ENCODE measurements at regions not wholly inside any gene's neighbourhood (a gene's known extent, or its start where the extent isn't known, plus 50 kb on each side); places are given as distances from the start of the nearest gene placed in this dataset.

- TF ChIP-seq ATF7 (IDR thresholded peaks at IDR 0.05) (no peak), ATF7 (CRISPR knock-in tag; IDR thresholded peaks at IDR 0.05) (no peak)
Measured at GRCh38 chr15:95715116-95715903, 615.2 kb upstream of the NR2F2 start (continued).

- Histone ChIP-seq H3K4me1 (ENCODE audit: insufficient read depth, low read length) (no peaks in the 10 kb centered on the region), H3K4me3 (replicated peaks in 1 of 3; ENCODE audit: insufficient read depth in 1 of 3, low read depth in 2 of 3, low read length in 3 of 3) (no peak overlapping the region), H3K27me3 (ENCODE audit: control insufficient read depth in 1 of 2, insufficient read depth in 2 of 2, low read length in 2 of 2) (no peaks in the 10 kb centered on the region), H3K9me3 (ENCODE audit: low read length) (peaks cover 50% of the 10 kb centered on the region), H3K36me3 (replicated peaks in 1 of 2; ENCODE audit: control insufficient read depth in 1 of 2, insufficient read depth in 2 of 2, low read length in 2 of 2) (no peaks in the 10 kb centered on the region), H3K9ac (ENCODE audit: insufficient read depth, low read depth, low read length) (no peak overlapping the region), H2AFZ (ENCODE audit: low read length) (no peak overlapping the region), H3K4me2 (ENCODE audit: low read depth, low read length) (no peak overlapping the region), H4K20me1 (ENCODE audit: insufficient read depth, low read length) (no peaks in the 10 kb centered on the region), H3K79me2 (ENCODE audit: insufficient read depth, low read length) (no peaks in the 10 kb centered on the region), H3K27ac (ENCODE audit: extremely low read length, insufficient read depth, low read length) (no peak overlapping the region)
- ATAC-seq (no peak), DNase-seq (ENCODE audit: low spot score) (no peak), FAIRE-seq (no peak)
- POLR2A ChIA-PET = no interaction called here
- intact Hi-C loops (cut with micrococcal nuclease; ENCODE audit: unreplicated experiment) = no loop called here
- WGBS (ENCODE audit: low lambda C conversion rate) = 26% methylated on average over 6 of the region's 6 CpGs
- CTCF ChIA-PET (ENCODE audit: low intra/inter-chr PET ratio, low total read pairs) = no interaction called here
- in situ Hi-C loops (cut with HindIII; ENCODE audit: extremely low pct_ligation_motif_present, low pct_unique_long_range_greater_than_20kb) = no loop called here
- BruUV-seq (replicated peaks) = no TSS peak
- TF ChIP-seq SAFB2 (CRISPR knock-in tag; IDR thresholded peaks at IDR 0.05; ENCODE audit: borderline replicate concordance, low read depth) = no peak
- no peak for TF ChIP-seq PATZ1 (CRISPR knock-in tag; IDR thresholded peaks at IDR 0.05)
- no peak for TF ChIP-seq ZNF564 (CRISPR knock-in tag; IDR thresholded peaks at IDR 0.05)
- no peak for TF ChIP-seq THAP11 (CRISPR knock-in tag; IDR thresholded peaks at IDR 0.05)
- TF ChIP-seq NR2F2 (IDR thresholded peaks at IDR 0.05; ENCODE audit: borderline replicate concordance, low read depth) = no peak
- TF ChIP-seq SRSF1 (optimal IDR thresholded peaks at IDR 0.05; ENCODE audit: low read depth, low read length) = no peak
- TF ChIP-seq ZNF510 (CRISPR knock-in tag; IDR thresholded peaks at IDR 0.05; ENCODE audit: low read depth) = no peak
- TF ChIP-seq CC2D1A (CRISPR knock-in tag; IDR thresholded peaks at IDR 0.05) = no peak
- no peak for TF ChIP-seq ZNF12 (CRISPR knock-in tag; IDR thresholded peaks at IDR 0.05)
- TF ChIP-seq RBFOX2 (IDR thresholded peaks at IDR 0.05; ENCODE audit: low read depth, low read length) = no peak
- TF ChIP-seq SOX6 (IDR thresholded peaks at IDR 0.05) = no peak
- TF ChIP-seq SOX6 (CRISPR knock-in tag; IDR thresholded peaks at IDR 0.05) = no peak
- TF ChIP-seq ZBTB1 (CRISPR knock-in tag; IDR thresholded peaks at IDR 0.05; ENCODE audit: borderline replicate concordance) = no peak
- no peak for TF ChIP-seq CENPX (CRISPR knock-in tag; IDR thresholded peaks at IDR 0.05)
- TF ChIP-seq ZNF274 (CRISPR knock-in tag; IDR thresholded peaks at IDR 0.05) = no peak
- no peak for TF ChIP-seq RNF2 (conservative IDR thresholded peaks at IDR 0.05; ENCODE audit: low read depth)
- TF ChIP-seq, protein P1, sequence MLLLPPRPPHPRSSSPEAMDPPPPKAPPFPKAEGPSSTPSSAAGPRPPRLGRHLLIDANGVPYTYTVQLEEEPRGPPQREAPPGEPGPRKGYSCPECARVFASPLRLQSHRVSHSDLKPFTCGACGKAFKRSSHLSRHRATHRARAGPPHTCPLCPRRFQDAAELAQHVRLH (CRISPR knock-in tag; IDR thresholded peaks at IDR 0.05; ENCODE audit: borderline replicate concordance, low read depth) = no peak
- no peak for TF ChIP-seq MIER3 (CRISPR knock-in tag; IDR thresholded peaks at IDR 0.05; ENCODE audit: borderline replicate concordance)
- TF ChIP-seq ZSCAN31 (CRISPR knock-in tag; IDR thresholded peaks at IDR 0.05; ENCODE audit: low read depth) = no peak
Measured at GRCh38 chr15:95715906-95716656, 614.4 kb upstream of the NR2F2 start.
